ENCODE measurements at regions not wholly inside any gene's neighbourhood (a gene's known extent, or its start where the extent isn't known, plus 50 kb on each side); places are given as distances from the start of the nearest gene placed in this dataset.

DNA sequence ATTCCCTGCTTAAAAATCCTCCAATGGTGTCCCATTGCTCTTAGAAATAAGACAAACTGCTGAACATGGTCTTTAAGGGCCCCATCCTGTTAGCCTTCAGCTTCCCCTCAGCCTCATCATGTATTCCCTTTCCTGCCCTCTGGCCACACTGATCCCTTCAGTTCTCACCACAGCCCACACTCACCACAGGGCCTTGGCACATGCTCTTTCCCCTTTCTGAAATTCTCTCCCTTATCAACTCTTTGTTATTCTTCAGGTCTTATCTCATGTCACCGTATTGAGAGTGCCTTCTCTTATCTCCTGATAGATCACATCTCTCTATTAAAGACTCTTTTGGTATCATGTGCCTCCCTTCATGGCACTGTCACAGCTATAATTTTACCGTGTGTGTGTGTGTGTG, 167.8 kb upstream of the MPPED2 start:
- H3K36me3 ChIP-seq (ENCODE audit: insufficient read depth, low read length) = no peaks in the 10 kb centered on the region
- no peaks in the 10 kb centered on the region for H3K27me3 ChIP-seq (ENCODE audit: insufficient read depth, low read length)
- H3K9me3 ChIP-seq (ENCODE audit: insufficient read depth, low read depth, low read length) = no peaks in the 10 kb centered on the region
- no peak overlapping the region for H2AFZ ChIP-seq (ENCODE audit: low read depth, low read length)
- peaks cover 5% of the 10 kb centered on the region for H3K27me3 Mint-ChIP-seq (ENCODE audit: low read depth, unreplicated experiment)
- H3K9me3 Mint-ChIP-seq (ENCODE audit: unreplicated experiment) = peaks cover 1% of the 10 kb centered on the region
- H3K36me3 Mint-ChIP-seq (ENCODE audit: low read depth, unreplicated experiment) = no peaks in the 10 kb centered on the region
- H3K4me3 Mint-ChIP-seq (ENCODE audit: unreplicated experiment) = no peak overlapping the region
- H4K20me1 ChIP-seq (ENCODE audit: insufficient read depth, low read length) = no peaks in the 10 kb centered on the region
- H3K9ac ChIP-seq (ENCODE audit: low read length) = no peak overlapping the region
- DNase-seq (ENCODE audit: low read depth) (no peak), FAIRE-seq (no peak)
- peaks cover 8% of the 10 kb centered on the region for H3K4me1 Mint-ChIP-seq (ENCODE audit: low read depth, unreplicated experiment)
- no peak overlapping the region for H3K4me2 ChIP-seq (ENCODE audit: low read length)
- H3K4me3 ChIP-seq (ENCODE audit: insufficient read depth, low read depth, low read length) = no peak overlapping the region
- H3K4me1 ChIP-seq (ENCODE audit: insufficient read depth, low read length) = no peaks in the 10 kb centered on the region
- H3K79me2 ChIP-seq (ENCODE audit: insufficient read depth, low read length) = no peaks in the 10 kb centered on the region
- TF ChIP-seq CTCF (IDR thresholded peaks at IDR 0.05; ENCODE audit: insufficient read depth, low read depth, low read length) (no peak), EZH2 (IDR thresholded peaks at IDR 0.05; ENCODE audit: insufficient read depth, low read length) (no peak)
- no peak overlapping the region for H3K27ac ChIP-seq (ENCODE audit: low read depth, low read length)
- no peak overlapping the region for H3K27ac Mint-ChIP-seq (ENCODE audit: unreplicated experiment)

- Histone ChIP-seq H3K79me2 (ENCODE audit: insufficient read depth, low read length) (no peaks in the 10 kb centered on the region), H3K4me2 (ENCODE audit: low read length) (no peak overlapping the region), H3K9ac (ENCODE audit: low read length) (no peak overlapping the region), H3K27me3 (ENCODE audit: insufficient read depth, low read length) (no peaks in the 10 kb centered on the region), H4K20me1 (ENCODE audit: insufficient read depth, low read length) (no peaks in the 10 kb centered on the region), H3K4me3 (ENCODE audit: insufficient read depth, low read depth, low read length) (no peak overlapping the region), H3K4me1 (ENCODE audit: insufficient read depth, low read length) (no peaks in the 10 kb centered on the region), H3K36me3 (ENCODE audit: insufficient read depth, low read length) (no peaks in the 10 kb centered on the region), H2AFZ (ENCODE audit: low read depth, low read length) (no peak overlapping the region), H3K9me3 (ENCODE audit: insufficient read depth, low read depth, low read length) (no peaks in the 10 kb centered on the region), H3K27ac (ENCODE audit: low read depth, low read length) (no peak overlapping the region)
- no peak overlapping the region for H3K4me3 Mint-ChIP-seq (ENCODE audit: unreplicated experiment)
- no peaks in the 10 kb centered on the region for H3K36me3 Mint-ChIP-seq (ENCODE audit: low read depth, unreplicated experiment)
- H3K9me3 Mint-ChIP-seq (ENCODE audit: unreplicated experiment) = peaks cover 1% of the 10 kb centered on the region
- H3K4me1 Mint-ChIP-seq (ENCODE audit: low read depth, unreplicated experiment) = peaks cover 8% of the 10 kb centered on the region
- DNase-seq (ENCODE audit: low read depth) = no peak
- no peak for FAIRE-seq
- H3K27ac Mint-ChIP-seq (ENCODE audit: unreplicated experiment) = no peak overlapping the region
- TF ChIP-seq EZH2 (IDR thresholded peaks at IDR 0.05; ENCODE audit: insufficient read depth, low read length) = no peak
- TF ChIP-seq CTCF (IDR thresholded peaks at IDR 0.05; ENCODE audit: insufficient read depth, low read depth, low read length) = no peak
- H3K27me3 Mint-ChIP-seq (ENCODE audit: low read depth, unreplicated experiment) = peaks cover 5% of the 10 kb centered on the region
These were observed 167.4 kb upstream of the MPPED2 start for GRCh38 chr11:30753504-30753903.

DNA sequence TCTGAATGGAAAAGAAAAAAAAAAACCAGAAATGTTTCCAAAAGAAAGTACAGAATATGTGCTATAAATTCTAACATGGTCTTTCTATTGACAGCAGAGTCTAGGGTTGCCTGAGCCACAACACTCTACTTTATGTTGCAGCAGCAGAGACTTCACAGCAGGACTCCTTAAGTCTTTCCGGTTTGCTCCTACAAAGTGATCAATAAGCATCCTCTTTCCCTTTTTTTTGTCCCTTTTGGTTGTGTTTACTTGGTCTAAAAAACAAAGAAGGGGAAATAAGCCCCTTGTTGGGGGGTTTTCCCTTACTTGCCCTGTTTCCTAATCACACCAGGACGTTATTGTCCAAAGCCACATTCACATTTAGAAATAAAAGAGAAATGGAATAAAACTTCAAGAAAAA, 163.1 kb upstream of the MPPED2 start:
- Histone ChIP-seq H3K36me3 (ENCODE audit: insufficient read depth, low read length) (no peaks in the 10 kb centered on the region), H3K4me2 (ENCODE audit: low read length) (no peak overlapping the region), H2AFZ (ENCODE audit: low read depth, low read length) (no peak overlapping the region), H3K4me1 (ENCODE audit: insufficient read depth, low read length) (no peaks in the 10 kb centered on the region), H3K27ac (ENCODE audit: low read depth, low read length) (no peak overlapping the region), H3K4me3 (ENCODE audit: insufficient read depth, low read depth, low read length) (no peak overlapping the region), H3K9me3 (ENCODE audit: insufficient read depth, low read depth, low read length) (no peaks in the 10 kb centered on the region), H3K27me3 (ENCODE audit: insufficient read depth, low read length) (no peaks in the 10 kb centered on the region), H3K9ac (ENCODE audit: low read length) (no peak overlapping the region), H3K79me2 (ENCODE audit: insufficient read depth, low read length) (no peaks in the 10 kb centered on the region), H4K20me1 (ENCODE audit: insufficient read depth, low read length) (no peaks in the 10 kb centered on the region)
- FAIRE-seq = no peak
- Mint-ChIP-seq H3K9me3 (ENCODE audit: unreplicated experiment) (peaks cover 3% of the 10 kb centered on the region), H3K4me3 (ENCODE audit: unreplicated experiment) (no peak overlapping the region), H3K27ac (ENCODE audit: unreplicated experiment) (no peak overlapping the region), H3K4me1 (ENCODE audit: low read depth, unreplicated experiment) (no peaks in the 10 kb centered on the region), H3K36me3 (ENCODE audit: low read depth, unreplicated experiment) (no peaks in the 10 kb centered on the region), H3K27me3 (ENCODE audit: low read depth, unreplicated experiment) (peaks cover 5% of the 10 kb centered on the region)
- TF ChIP-seq EZH2 (IDR thresholded peaks at IDR 0.05; ENCODE audit: insufficient read depth, low read length) = no peak
- no peak for TF ChIP-seq CTCF (IDR thresholded peaks at IDR 0.05; ENCODE audit: insufficient read depth, low read depth, low read length)
- DNase-seq (ENCODE audit: low read depth) = no peak
